A549 (cell line): ENCODE measurements at regions not wholly inside any gene's neighbourhood (a gene's known extent, or its start where the extent isn't known, plus 50 kb on each side); places are given as distances from the start of the nearest gene placed in this dataset.

Source experiments
- ATAC-seq, 2 experiments: fragments of 200-7000 bp in 1 of 2; fragments of >200 bp in 1 of 2; cut with Nextera tagmentation in 1 of 2; cut with Tn5 transposase in 1 of 2; 3 replicates each; pipeline versions ENCODE4 v1.8.0 to v1.9.1; 2018 to 2020; ENCODE audit warnings: mild to moderate bottlenecking in 1 of 2, moderate library complexity in 1 of 2
- CTCF ChIA-PET: fragments of 300-600 bp; sonication (Branson Sonifier 250); formaldehyde crosslinking; extraction: SDS; loops from one replicate; lab custom pipeline; 2021; ENCODE audit warnings: antibody characterized with exemption, inconsistent platforms; lab: Yijun Ruan, JAX
- POLR2A ChIA-PET: fragments of 350-600 bp; formaldehyde crosslinking; extraction: SDS; loops from one replicate; lab custom pipeline; 2021; ENCODE audit warnings: antibody characterized with exemption, inconsistent platforms; lab: Yijun Ruan, JAX
- DNase-seq, 2 experiments: peaks; one replicate each; pipeline versions ENCODE4 v3.0.0 to v3.0.0-alpha.2; 2011 to 2016; ENCODE audit warnings: low read depth in 1 of 2, low spot score in 1 of 2
- FAIRE-seq: peaks from 2 replicates; lab custom pipeline; 2011; peaks lifted over from hg19 to GRCh38; lab: Jason Lieb, UNC
- H3K27ac ChIP-seq, 2 experiments: fragments of >200 bp; sonication (Bioruptor Twin); formaldehyde crosslinking; 3 replicates each; pipeline ENCODE4 v1.5.1; 2016 to 2017
- H3K4me1 ChIP-seq: fragments of >200 bp; sonication (Bioruptor Twin); formaldehyde crosslinking; 3 replicates; pipeline ENCODE4 v1.6.1; 2016
- H3K4me2 ChIP-seq: fragments of >200 bp; sonication (Bioruptor Twin); formaldehyde crosslinking; 3 replicates; pipeline ENCODE4 v1.6.1; 2016
- H3K4me3 ChIP-seq: fragments of >200 bp; sonication (Bioruptor Twin); formaldehyde crosslinking; 3 replicates; pipeline ENCODE4 v1.5.1; 2016
- H3K9me3 ChIP-seq: fragments of >200 bp; sonication (Bioruptor Twin); formaldehyde crosslinking; 3 replicates; pipeline ENCODE4 v1.6.1; 2016
- CBX2 ChIP-seq: fragments of 200-600 bp; sonication (generic); IDR thresholded peaks from 2 replicates; pipeline ENCODE4 v1.6.1; 2016; ENCODE audit warnings: low read depth, mild to moderate bottlenecking, borderline replicate concordance
- CEBPB ChIP-seq, 2 experiments: fragments of >200 bp in 1 of 2; sonication (Bioruptor Twin) in 1 of 2; formaldehyde crosslinking in 1 of 2; IDR thresholded peaks; 2 replicates each; pipeline ENCODE4 v1.6.1; 2012 to 2016
- CHD4 ChIP-seq: fragments of 200-600 bp; sonication (generic); IDR thresholded peaks from 2 replicates; pipeline ENCODE4 v1.6.1; 2016; ENCODE audit warnings: antibody characterized with exemption, mild to moderate bottlenecking, borderline replicate concordance
- CTCF ChIP-seq: fragments of >200 bp; sonication (Bioruptor Twin); formaldehyde crosslinking; IDR thresholded peaks from 3 replicates; pipeline ENCODE4 v1.5.1; 2016
- FOSB ChIP-seq: fragments of 250-450 bp; sonication (Bioruptor Pico); IDR thresholded peaks from 2 replicates; pipeline ENCODE4 v1.5.0; 2020; ENCODE audit warnings: mild to moderate bottlenecking, moderate library complexity
- FOSL2 ChIP-seq, 2 experiments: fragments of 450-650 bp in 1 of 2; fragments of >200 bp in 1 of 2; sonication (Bioruptor Twin) in 1 of 2; formaldehyde crosslinking; IDR thresholded peaks; 2 replicates each; pipeline versions ENCODE4 v1.5.0 to v1.6.1; 2016 to 2020; ENCODE audit warnings: mild to moderate bottlenecking in 1 of 2, moderate library complexity in 1 of 2
- FOXS1 ChIP-seq: fragments of 250-450 bp; sonication (Bioruptor Pico); IDR thresholded peaks from 2 replicates; pipeline ENCODE4 v1.5.0; 2020; ENCODE audit warnings: mild to moderate bottlenecking, moderate library complexity
- GATA3 ChIP-seq: IDR thresholded peaks from 2 replicates; pipeline ENCODE4 v1.6.1; 2012; ENCODE audit warnings: borderline replicate concordance
- HMGXB4 ChIP-seq: fragments of 250-450 bp; sonication (Bioruptor Pico); IDR thresholded peaks from 2 replicates; pipeline ENCODE4 v1.5.0; 2021; ENCODE audit warnings: mild to moderate bottlenecking, moderate library complexity, borderline replicate concordance
- HOXA7 ChIP-seq: fragments of 250-450 bp; sonication (Bioruptor Pico); IDR thresholded peaks from 2 replicates; pipeline ENCODE4 v1.5.0; 2020; ENCODE audit warnings: mild to moderate bottlenecking, moderate library complexity
- HOXB13 ChIP-seq: fragments of 250-450 bp; sonication (Bioruptor Pico); IDR thresholded peaks from 2 replicates; pipeline ENCODE4 v1.5.0; 2020; ENCODE audit warnings: low read depth, mild to moderate bottlenecking, moderate library complexity
- MAFK ChIP-seq: fragments of 450-650 bp; IDR thresholded peaks from 2 replicates; pipeline ENCODE4 v1.6.1; 2014; ENCODE audit not compliant: partially characterized antibody
- MYC ChIP-seq: IDR thresholded peaks from 2 replicates; pipeline ENCODE4 v1.6.1; 2012; ENCODE audit warnings: mild to moderate bottlenecking, inconsistent platforms, low read length, improper control_type of control experiment, borderline replicate concordance
- NFE2L2 ChIP-seq: fragments of 150-350 bp; conservative IDR thresholded peaks from 2 replicates; pipeline ENCODE4 v1.6.1; 2014; ENCODE audit warnings: low read length
- NR3C1 ChIP-seq: fragments of >200 bp; sonication (Bioruptor Twin); formaldehyde crosslinking; IDR thresholded peaks from 3 replicates; pipeline ENCODE4 v1.6.1; 2017
- PBX3 ChIP-seq: IDR thresholded peaks from 2 replicates; pipeline ENCODE4 v1.6.1; 2012
- POLR2AphosphoS2 ChIP-seq: conservative IDR thresholded peaks from 2 replicates; pipeline ENCODE4 v1.6.1; 2012; ENCODE audit warnings: low read length, improper control_type of control experiment, inconsistent platforms
- SMC3 ChIP-seq: fragments of >200 bp; sonication (Bioruptor Twin); formaldehyde crosslinking; IDR thresholded peaks from 3 replicates; pipeline ENCODE4 v1.6.1; 2018; ENCODE audit warnings: inconsistent platforms
- USF2 ChIP-seq: fragments of 450-650 bp; IDR thresholded peaks from 2 replicates; pipeline ENCODE4 v1.6.1; 2014; ENCODE audit warnings: antibody characterized with exemption
- ZNF302 ChIP-seq: fragments of 250-450 bp; sonication (Bioruptor Pico); IDR thresholded peaks from 2 replicates; pipeline ENCODE4 v1.9.0; 2021; ENCODE audit warnings: inconsistent platforms, mild to moderate bottlenecking, moderate library complexity
- ZSCAN20 ChIP-seq: fragments of 250-450 bp; sonication (Bioruptor Pico); IDR thresholded peaks from 2 replicates; pipeline ENCODE4 v1.8.0; 2022; ENCODE audit warnings: mild to moderate bottlenecking, moderate library complexity
- WGBS: methylation state at CpG from one replicate; pipeline ENCODE4 v1.1.6; 2017; ENCODE audit errors: missing lambda C conversion rate; 5-methylcytosine and 5-hydroxymethylcytosine counted together

- Histone ChIP-seq H3K9me3 (no peaks in the 10 kb centered on the region), H3K27ac (no peak overlapping the region), H3K4me3 (no peak overlapping the region), H3K4me1 (no peaks in the 10 kb centered on the region), H3K4me2 (no peak overlapping the region)
- CTCF ChIA-PET, result interaction anchor here (1.6 kb wide), 1 partner anchor 13 kb away, joined by 3 read pairs; no protein-coding TSS in a partner anchor
- POLR2A ChIA-PET, result no interaction called here
- WGBS, result 93% methylated on average over 5 of the region's 5 CpGs
- FAIRE-seq (no peak), ATAC-seq (no peak), DNase-seq (no peak)
- TF ChIP-seq USF2, result no peak
- TF ChIP-seq POLR2AphosphoS2, result no peak
- TF ChIP-seq MAFK, result peak; percentile 34
Measured at GRCh38 chr1:87674791-87675190, 346.1 kb downstream of the LMO4 start.

GRCh38 chr1:87678266-87678665 is 349.6 kb downstream of the LMO4 start:
- no peaks in the 10 kb centered on the region for H3K9me3 ChIP-seq
- ChIA-PET CTCF (no interaction called here), POLR2A (no interaction called here)
- TF ChIP-seq ZNF302 (CRISPR knock-in tag), result no peak
- no peak for TF ChIP-seq CTCF
- no peak for TF ChIP-seq PBX3
- no peak for TF ChIP-seq ZSCAN20 (CRISPR knock-in tag)
- TF ChIP-seq USF2, result no peak
- TF ChIP-seq MYC, result no peak
- no peak for TF ChIP-seq HOXA7 (CRISPR knock-in tag)
- TF ChIP-seq NFE2L2, result no peak
- no peak for TF ChIP-seq HMGXB4 (CRISPR knock-in tag)
- TF ChIP-seq CHD4, result no peak
- TF ChIP-seq CEBPB (IDR thresholded peaks at IDR 0.05), result no peak
- FAIRE-seq (no peak), DNase-seq (no peak), ATAC-seq (no peak)
- H3K4me1 ChIP-seq, result no peaks in the 10 kb centered on the region
- H3K27ac ChIP-seq, result no peak overlapping the region
- 0% methylated on average over 1 of the region's 1 CpG for WGBS
- H3K4me2 ChIP-seq, result no peak overlapping the region
- no peak overlapping the region for H3K4me3 ChIP-seq

- ATAC-seq, result no peak
- Histone ChIP-seq H3K4me2 (no peak overlapping the region), H3K27ac (no peak overlapping the region), H3K9me3 (no peaks in the 10 kb centered on the region)
- no peak for DNase-seq
- CTCF ChIA-PET, result no interaction called here
- WGBS, result 88% methylated on average over 4 of the region's 8 CpGs
- no peak for TF ChIP-seq SMC3
- TF ChIP-seq FOSB (CRISPR knock-in tag), result no peak
- no peak for TF ChIP-seq ZSCAN20 (CRISPR knock-in tag)
- no peak for TF ChIP-seq FOSL2 (IDR thresholded peaks at IDR 0.05)
- no peak for TF ChIP-seq FOSL2 (CRISPR knock-in tag; IDR thresholded peaks at IDR 0.05)
- TF ChIP-seq GATA3, result no peak
- TF ChIP-seq FOXS1 (CRISPR knock-in tag), result no peak
- no peak for TF ChIP-seq MYC
- TF ChIP-seq CBX2, result no peak
- TF ChIP-seq HOXB13, result no peak
- TF ChIP-seq NR3C1, result no peak
- no peak for TF ChIP-seq ZNF302 (CRISPR knock-in tag)
- TF ChIP-seq, all 56 proteins: peak for 0
- POLR2A ChIA-PET, result no interaction called here
- no peak overlapping the region for H3K4me3 ChIP-seq
- no peak for FAIRE-seq
- no peaks in the 10 kb centered on the region for H3K4me1 ChIP-seq
Measured at GRCh38 chr1:87682565-87682964, 353.9 kb downstream of the LMO4 start.
